GM12878 (cell line): ENCODE measurements at regions not wholly inside any gene's neighbourhood (a gene's known extent, or its start where the extent isn't known, plus 50 kb on each side); places are given as distances from the start of the nearest gene placed in this dataset.

Source experiments
- ATAC-seq: fragments of 200-7000 bp; cut with Tn5 transposase; 3 replicates; pipeline ENCODE4 v1.9.1; 2020; ENCODE audit warnings: mild to moderate bottlenecking, moderate library complexity
- BruUV-seq: library from RNA; stranded (reverse); fragments of 400-500 nt; replicated peaks from 2 replicates; lab custom pipeline; 2021; lab: Mats Ljungman, UMichigan
- CTCF ChIA-PET: fragments of 300-600 bp; sonication (Branson Sonifier 250); formaldehyde crosslinking; extraction: SDS; loops from one replicate; lab custom pipeline; 2021; ENCODE audit warnings: inconsistent platforms; lab: Yijun Ruan, JAX
- POLR2A ChIA-PET: fragments of 350-600 bp; formaldehyde crosslinking; extraction: SDS; loops from one replicate; lab custom pipeline; 2021; ENCODE audit warnings: inconsistent platforms; lab: Charles Lee
- RAD21 ChIA-PET: fragments of 300-600 bp; sonication (Branson Sonifier 250); formaldehyde crosslinking; loops from one replicate; lab custom pipeline; 2023; ENCODE audit warnings: antibody characterized with exemption; ENCODE audit not compliant: unreplicated experiment; lab: Charles Lee
- SMC1A ChIA-PET: fragments of 300-600 bp; sonication (Branson Sonifier 250); formaldehyde crosslinking; loops from one replicate; lab custom pipeline; 2023; ENCODE audit not compliant: unreplicated experiment, uncharacterized antibody; lab: Charles Lee
- DNase-seq: peaks from one replicate; pipeline ENCODE4 v3.0.0-alpha.2; 2011; ENCODE audit warnings: low read depth, low spot score
- FAIRE-seq: peaks from 3 replicates; lab custom pipeline; 2011; peaks lifted over from hg19 to GRCh38; lab: Jason Lieb, UNC
- H2AFZ ChIP-seq: 2 replicates; pipeline ENCODE4 v1.6.0; 2011; ENCODE audit warnings: low read depth, low read length, control low read depth; ENCODE audit not compliant: control insufficient read depth
- H3K27ac ChIP-seq: 2 replicates; pipeline ENCODE4 v1.5.1; 2011; ENCODE audit warnings: control low read depth; ENCODE audit not compliant: control insufficient read depth, insufficient read depth
- H3K27me3 ChIP-seq, 2 experiments: replicated peaks in 1 of 2; 2 replicates each; pipeline versions ENCODE4 v1.6.0 to v1.6.1; 2011; ENCODE audit warnings: low read length in 1 of 2; ENCODE audit not compliant: control insufficient read depth in 2 of 2, insufficient read depth in 2 of 2
- H3K36me3 ChIP-seq, 2 experiments: 2 replicates each; pipeline ENCODE4 v1.5.1; 2011; ENCODE audit warnings: low read length in 1 of 2; ENCODE audit not compliant: control insufficient read depth in 2 of 2, insufficient read depth in 2 of 2
- H3K4me1 ChIP-seq: 2 replicates; pipeline ENCODE4 v1.6.1; 2011; ENCODE audit warnings: mild to moderate bottlenecking, low read length, moderate library complexity, mixed read lengths; ENCODE audit not compliant: control insufficient read depth, insufficient read depth
- H3K4me2 ChIP-seq: 2 replicates; pipeline ENCODE4 v1.6.0; 2011; ENCODE audit warnings: control low read depth; ENCODE audit not compliant: control insufficient read depth, insufficient read depth
- H3K4me3 ChIP-seq: fragments of 200-600 bp; sonication (generic); 2 replicates; pipeline ENCODE4 v1.5.1; 2016
- H3K79me2 ChIP-seq: 2 replicates; pipeline ENCODE4 v1.6.0; 2011; ENCODE audit warnings: low read length; ENCODE audit not compliant: control insufficient read depth, insufficient read depth
- H3K9ac ChIP-seq: 2 replicates; pipeline ENCODE4 v1.8.0; 2011; ENCODE audit warnings: low read length, control low read depth, mixed read lengths; ENCODE audit not compliant: control insufficient read depth, insufficient read depth
- H3K9me3 ChIP-seq: replicated peaks from 3 replicates; pipeline ENCODE4 v1.5.1; 2011; ENCODE audit warnings: mild to moderate bottlenecking, low read length; ENCODE audit not compliant: control insufficient read depth, insufficient read depth
- H4K20me1 ChIP-seq: 2 replicates; pipeline ENCODE4 v1.6.0; 2011; ENCODE audit not compliant: control insufficient read depth, insufficient read depth
- BRCA1 ChIP-seq: IDR thresholded peaks from 2 replicates; pipeline ENCODE4 v1.6.1; 2011; ENCODE audit warnings: low read depth, low read length, improper control_type of control experiment
- EED ChIP-seq: sonication (generic); IDR thresholded peaks from 2 replicates; pipeline ENCODE4 v1.6.1; 2016; ENCODE audit warnings: antibody characterized with exemption, low read depth
- FOXM1 ChIP-seq: IDR thresholded peaks from 2 replicates; pipeline ENCODE4 v1.6.1; 2012; ENCODE audit warnings: low read depth, mild to moderate bottlenecking, inconsistent platforms, low read length, moderate library complexity
- JUND ChIP-seq: IDR thresholded peaks from 2 replicates; pipeline ENCODE4 v1.6.1; 2012; ENCODE audit warnings: low read depth, mild to moderate bottlenecking, low read length, improper control_type of control experiment, moderate library complexity
- LARP7 ChIP-seq: fragments of 450-650 bp; IDR thresholded peaks from 2 replicates; pipeline ENCODE4 v1.6.1; 2017; ENCODE audit warnings: mild to moderate bottlenecking
- PML ChIP-seq: IDR thresholded peaks from 2 replicates; pipeline ENCODE4 v1.6.1; 2012; ENCODE audit warnings: low read length, inconsistent platforms
- WRNIP1 ChIP-seq: IDR thresholded peaks from 2 replicates; pipeline ENCODE4 v1.6.1; 2011; ENCODE audit warnings: low read depth, low read length, improper control_type of control experiment, borderline replicate concordance
- ZSCAN29 ChIP-seq: fragments of 450-650 bp; IDR thresholded peaks from 2 replicates; pipeline ENCODE4 v1.6.1; 2017; ENCODE audit warnings: mild to moderate bottlenecking, moderate library complexity
- ZZZ3 ChIP-seq: IDR thresholded peaks from 2 replicates; pipeline ENCODE4 v1.6.1; 2011; ENCODE audit warnings: low read depth; ENCODE audit not compliant: control insufficient read depth, insufficient read length
- in situ Hi-C: fragments of 300-500 bp; cut with MboI; formaldehyde crosslinking; loops from 9 replicates; pipeline ENCODE4 v1.14.3; 2018; ENCODE audit warnings: mixed read lengths
- intact Hi-C: fragments of 100-400 bp; cut with micrococcal nuclease; formaldehyde crosslinking; loops from one replicate; pipeline ENCODE4 v1.14.2; 2022; ENCODE audit not compliant: unreplicated experiment
- TF ChIP-seq, protein P1 (sequence below): IDR thresholded peaks from 2 replicates; pipeline ENCODE4 v1.6.1; 2011; ENCODE audit warnings: borderline replicate concordance, low read depth, mild to moderate bottlenecking, moderate library complexity, low read length; ENCODE audit not compliant: insufficient read depth, poor library complexity, severe bottlenecking

DNA sequence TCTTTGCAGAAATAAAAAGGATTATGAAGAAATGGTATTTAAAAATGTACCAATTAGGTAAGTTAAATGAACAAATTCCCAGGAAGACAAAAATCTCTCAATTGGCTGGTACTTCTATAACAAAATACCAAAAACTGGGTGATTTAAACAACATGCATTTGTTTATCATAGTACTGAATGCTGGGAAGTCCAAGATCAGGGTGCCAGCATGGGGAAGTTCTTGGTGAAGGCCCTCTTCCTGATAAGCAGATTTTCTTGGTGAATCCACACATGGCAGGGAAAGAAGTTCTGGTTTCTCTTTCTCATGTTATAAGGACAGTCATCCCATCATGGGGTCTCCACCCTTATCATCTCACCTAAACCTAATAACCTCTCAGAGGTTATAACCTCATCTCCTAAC lies 271.6 kb upstream of the SETBP1 start:
- POLR2A ChIA-PET: no interaction called here
- DNase-seq (no peak), ATAC-seq (no peak), FAIRE-seq (no peak)
- Histone ChIP-seq H3K9ac (no peak overlapping the region), H3K79me2 (no peaks in the 10 kb centered on the region), H4K20me1 (no peaks in the 10 kb centered on the region), H2AFZ (no peak overlapping the region), H3K4me1 (no peaks in the 10 kb centered on the region), H3K27ac (no peak overlapping the region), H3K4me2 (no peak overlapping the region), H3K9me3 (no peaks in the 10 kb centered on the region), H3K27me3 (no peaks in the 10 kb centered on the region), H3K4me3 (no peak overlapping the region), H3K36me3 (no peaks in the 10 kb centered on the region)
- in situ Hi-C loops: no loop called here
- intact Hi-C loops: no loop called here
- CTCF ChIA-PET: no interaction called here
- RAD21 ChIA-PET: no interaction called here
- SMC1A ChIA-PET: no interaction called here
- no TSS peak for BruUV-seq
- no peak for TF ChIP-seq FOXM1
- TF ChIP-seq ZSCAN29: no peak
- no peak for TF ChIP-seq JUND
- TF ChIP-seq, protein P1, sequence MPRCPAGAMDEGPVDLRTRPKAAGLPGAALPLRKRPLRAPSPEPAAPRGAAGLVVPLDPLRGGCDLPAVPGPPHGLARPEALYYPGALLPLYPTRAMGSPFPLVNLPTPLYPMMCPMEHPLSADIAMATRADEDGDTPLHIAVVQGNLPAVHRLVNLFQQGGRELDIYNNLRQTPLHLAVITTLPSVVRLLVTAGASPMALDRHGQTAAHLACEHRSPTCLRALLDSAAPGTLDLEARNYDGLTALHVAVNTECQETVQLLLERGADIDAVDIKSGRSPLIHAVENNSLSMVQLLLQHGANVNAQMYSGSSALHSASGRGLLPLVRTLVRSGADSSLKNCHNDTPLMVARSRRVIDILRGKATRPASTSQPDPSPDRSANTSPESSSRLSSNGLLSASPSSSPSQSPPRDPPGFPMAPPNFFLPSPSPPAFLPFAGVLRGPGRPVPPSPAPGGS: no peak
- no peak for TF ChIP-seq PML
- TF ChIP-seq LARP7: no peak
- no peak for TF ChIP-seq BRCA1
- TF ChIP-seq EED: no peak
- TF ChIP-seq WRNIP1: no peak
- no peak for TF ChIP-seq ZZZ3
